ENCODE measurements at regions not wholly inside any gene's neighbourhood (a gene's known extent, or its start where the extent isn't known, plus 50 kb on each side); places are given as distances from the start of the nearest gene placed in this dataset.

- TF ChIP-seq ZNF565 (CRISPR knock-in tag; conservative IDR thresholded peaks at IDR 0.05; ENCODE audit: low read depth): no peak
- TF ChIP-seq TOX (CRISPR knock-in tag; IDR thresholded peaks at IDR 0.05; ENCODE audit: borderline replicate concordance): no peak
- TF ChIP-seq ZFP3 (CRISPR knock-in tag; IDR thresholded peaks at IDR 0.05): no peak
- TF ChIP-seq ISL1 (CRISPR knock-in tag; IDR thresholded peaks at IDR 0.05): no peak
- no peak for TF ChIP-seq CSDC2 (CRISPR knock-in tag; IDR thresholded peaks at IDR 0.05)
- no peak for TF ChIP-seq PATZ1 (CRISPR knock-in tag; IDR thresholded peaks at IDR 0.05; ENCODE audit: borderline replicate concordance)
- TF ChIP-seq CREB5 (CRISPR knock-in tag; IDR thresholded peaks at IDR 0.05; ENCODE audit: low read depth): no peak
Observed at GRCh38 chr18:65073060-65073550, 677.7 kb upstream of the CDH7 start.
